HG02870 (cell line): ENCODE measurements at regions not wholly inside any gene's neighbourhood (a gene's known extent, or its start where the extent isn't known, plus 50 kb on each side); places are given as distances from the start of the nearest gene placed in this dataset.

Experiments
- ATAC-seq: cut with Tn5 transposase; IDR thresholded peaks from one replicate; pipeline ENCODE4 v1.9.1; 2021; ENCODE audit warnings: mild to moderate bottlenecking, moderate library complexity; ENCODE audit not compliant: unreplicated experiment

DNA sequence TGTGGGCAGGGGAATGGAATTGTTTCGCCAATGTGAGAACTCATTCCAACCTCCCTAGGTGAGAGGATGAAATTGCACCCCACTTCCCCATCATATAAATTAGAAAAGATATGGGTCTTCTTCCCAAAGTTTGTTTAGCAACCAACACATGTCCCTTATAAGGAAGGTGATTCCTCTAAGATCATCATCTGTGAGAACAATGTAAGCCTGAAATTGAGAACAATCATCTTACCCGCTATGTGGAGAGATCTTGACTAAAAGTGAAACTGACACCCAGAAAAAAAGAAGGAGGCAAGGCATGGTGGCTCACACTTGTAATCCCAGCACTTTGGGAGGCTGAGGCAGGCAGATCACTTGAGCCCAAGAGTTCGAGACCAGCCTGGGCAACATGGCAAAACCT is 173.2 kb upstream of the HMGA2 start:
- no peak for ATAC-seq

- ATAC-seq = no peak
Observed at GRCh38 chr12:65653321-65653720, 171.0 kb upstream of the HMGA2 start.

DNA sequence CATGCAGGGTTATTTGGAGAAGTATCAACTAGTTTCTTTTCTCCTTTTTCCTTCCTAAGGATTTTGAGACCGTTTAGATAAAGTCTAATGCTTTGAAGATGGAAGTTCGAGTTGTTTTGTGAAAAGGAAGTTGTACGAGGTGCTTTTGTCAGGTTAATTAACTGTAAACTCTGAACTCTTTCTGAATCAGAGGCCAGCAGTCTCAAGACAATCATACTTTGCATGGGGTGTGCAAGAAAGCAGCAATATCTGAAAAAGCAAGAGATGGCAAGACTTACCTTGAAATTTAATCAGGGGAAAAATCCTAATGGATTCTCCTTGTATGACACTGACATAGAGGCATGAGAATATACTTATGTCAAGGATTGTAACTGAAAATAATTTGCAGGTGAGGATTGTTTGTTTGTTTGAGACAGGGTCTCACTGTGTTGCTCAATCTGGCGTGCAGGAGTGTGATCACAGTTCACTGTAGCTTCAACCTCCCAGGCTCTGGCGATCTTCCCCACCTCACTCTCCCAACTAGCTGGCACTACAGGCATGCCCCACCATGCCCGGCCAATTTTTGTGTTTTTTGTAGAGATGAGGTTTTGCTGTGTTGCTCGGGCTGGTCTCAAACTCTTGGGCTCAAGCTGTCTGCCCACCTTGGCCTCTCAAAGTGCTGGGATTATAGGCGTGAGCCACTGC is 170.2 kb upstream of the HMGA2 start:
- no peak for ATAC-seq

DNA sequence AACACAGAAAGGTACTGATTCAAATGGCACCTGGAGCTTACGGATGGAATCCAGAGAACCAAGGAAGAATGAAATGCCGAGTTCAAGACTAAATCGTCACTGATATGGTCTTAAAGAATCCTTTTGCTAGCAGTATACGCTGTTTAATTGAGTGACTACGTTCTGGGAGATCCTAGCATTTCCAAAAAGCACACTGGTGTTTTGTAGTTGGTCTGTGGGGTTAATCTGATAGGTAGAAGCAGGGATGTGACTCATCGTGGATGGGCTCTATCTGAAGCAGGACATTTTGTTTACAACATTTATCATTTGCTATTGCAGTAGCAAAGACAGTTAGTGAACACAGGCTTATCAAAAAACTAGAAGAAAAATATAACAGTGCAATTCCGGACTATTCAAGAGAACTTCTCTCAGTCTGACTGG is 169.2 kb upstream of the HMGA2 start:
- no peak for ATAC-seq

DNA sequence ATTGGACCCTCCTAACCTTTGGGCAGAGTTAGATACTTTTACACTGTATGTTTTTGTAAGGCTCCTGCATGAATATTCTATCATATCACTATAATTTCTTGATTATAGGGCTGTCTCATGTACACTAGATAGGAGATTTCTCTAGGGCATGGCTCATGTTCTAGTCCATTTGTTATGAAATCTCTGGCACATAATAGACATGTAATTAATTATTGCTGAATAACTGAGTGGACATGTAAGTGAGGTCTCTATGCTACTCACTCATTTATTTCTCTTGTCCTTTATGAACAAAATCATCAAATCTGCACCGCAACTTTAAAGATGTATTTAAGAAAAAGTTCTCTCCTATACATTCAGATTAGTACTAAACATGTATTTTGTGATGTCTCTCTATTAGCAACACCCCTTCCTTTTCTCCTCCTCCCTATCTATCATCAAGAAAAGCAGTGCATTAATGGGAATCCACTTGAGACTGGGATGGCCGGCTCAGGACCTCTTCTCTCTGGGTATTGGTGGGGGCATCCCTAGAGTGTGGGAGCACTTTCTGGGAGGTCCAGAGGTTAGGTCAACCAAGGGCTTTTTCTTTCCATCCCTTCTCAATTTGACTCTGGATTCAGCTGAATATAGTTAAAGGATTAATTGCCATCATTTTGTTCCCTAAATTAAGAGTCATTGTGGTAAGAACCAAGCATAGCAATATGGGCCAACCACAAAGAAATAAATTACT is 168.0 kb upstream of the HMGA2 start:
- no peak for ATAC-seq

DNA sequence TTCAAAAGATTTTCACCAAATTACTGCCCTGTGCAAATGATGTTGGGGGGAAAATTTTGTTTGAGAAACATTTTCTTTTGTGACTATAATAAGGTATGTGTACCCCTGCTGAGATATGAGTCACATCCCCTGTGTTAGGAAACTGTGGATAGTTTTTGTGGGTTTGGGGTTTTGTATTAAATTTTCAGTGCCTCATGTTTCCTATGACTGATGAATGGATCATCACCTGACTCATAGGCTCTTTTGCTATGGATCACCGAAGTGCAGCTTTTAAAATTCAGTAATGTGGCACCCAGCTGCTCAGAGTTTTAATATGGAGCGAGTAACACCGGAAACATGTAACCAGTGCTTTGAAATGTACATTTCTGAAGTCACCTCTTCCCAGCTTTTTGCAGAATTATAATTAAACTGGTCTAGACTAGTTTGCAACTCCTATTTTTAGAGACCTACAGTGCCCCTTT is 167.4 kb upstream of the HMGA2 start:
- no peak for ATAC-seq

DNA sequence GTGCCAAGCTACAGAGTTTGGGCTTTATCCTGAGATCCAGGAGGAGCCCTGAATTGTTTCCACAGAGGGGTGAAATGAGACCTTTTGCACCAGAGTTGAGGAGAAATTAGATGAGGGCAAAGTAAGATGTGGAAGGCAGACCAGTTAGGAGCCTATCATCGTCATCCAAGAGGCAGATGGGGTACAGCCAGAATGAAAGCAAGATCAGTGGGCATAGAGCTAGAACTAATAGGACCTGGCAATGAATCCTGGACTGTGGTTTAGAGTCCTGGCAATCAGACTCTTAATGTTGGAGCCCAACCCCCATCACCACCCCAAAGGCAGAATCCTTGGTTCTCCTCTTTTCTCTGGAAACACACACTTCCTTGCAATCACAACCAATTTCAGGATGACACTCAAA is 166.6 kb upstream of the HMGA2 start:
- no peak for ATAC-seq

- no peak for ATAC-seq
Observed at GRCh38 chr12:65658360-65658759, 165.9 kb upstream of the HMGA2 start.

DNA sequence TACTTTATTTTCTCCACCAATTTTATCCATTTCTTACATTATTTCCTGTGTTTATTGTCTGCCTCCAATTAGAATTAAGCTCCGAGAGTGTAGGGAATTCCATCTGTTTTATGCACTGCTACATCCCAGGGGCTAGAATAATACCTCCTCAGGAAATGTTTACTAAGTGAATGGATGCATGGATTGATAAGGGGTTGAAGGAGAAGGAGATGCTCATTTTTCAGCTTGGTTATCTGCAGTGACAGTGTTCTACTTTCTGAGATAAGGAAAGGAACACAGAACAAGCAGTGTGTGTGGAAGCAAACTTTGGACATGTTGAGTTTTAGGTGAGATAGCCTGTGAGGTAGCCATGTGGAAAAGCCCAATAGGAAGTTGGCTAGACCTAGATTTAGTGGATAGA is 164.6 kb upstream of the HMGA2 start:
- ATAC-seq = no peak

GRCh38 chr12:65660096-65660495 is 164.2 kb upstream of the HMGA2 start:
- ATAC-seq = no peak

- ATAC-seq = no peak
Observed at GRCh38 chr12:65660836-65661235, 163.4 kb upstream of the HMGA2 start.

DNA sequence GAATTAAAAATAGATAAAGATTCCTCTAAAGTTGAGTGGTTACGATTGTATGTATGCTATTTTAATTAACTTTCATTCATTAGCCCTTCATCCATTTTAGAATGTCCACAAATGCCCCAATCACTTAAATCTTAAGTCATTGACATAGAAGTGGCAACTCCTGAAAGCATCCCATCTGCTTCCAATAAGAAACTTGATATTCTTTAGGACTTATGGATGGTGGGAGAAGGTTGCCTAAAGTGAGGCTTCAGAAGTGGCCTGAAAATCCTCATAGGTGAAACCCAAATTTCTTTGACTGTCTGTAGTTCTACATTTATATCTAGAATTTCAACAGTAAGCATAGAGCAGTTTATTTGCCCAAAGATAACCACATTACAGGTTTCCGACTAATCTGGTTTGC is 161.7 kb upstream of the HMGA2 start:
- ATAC-seq = no peak

DNA sequence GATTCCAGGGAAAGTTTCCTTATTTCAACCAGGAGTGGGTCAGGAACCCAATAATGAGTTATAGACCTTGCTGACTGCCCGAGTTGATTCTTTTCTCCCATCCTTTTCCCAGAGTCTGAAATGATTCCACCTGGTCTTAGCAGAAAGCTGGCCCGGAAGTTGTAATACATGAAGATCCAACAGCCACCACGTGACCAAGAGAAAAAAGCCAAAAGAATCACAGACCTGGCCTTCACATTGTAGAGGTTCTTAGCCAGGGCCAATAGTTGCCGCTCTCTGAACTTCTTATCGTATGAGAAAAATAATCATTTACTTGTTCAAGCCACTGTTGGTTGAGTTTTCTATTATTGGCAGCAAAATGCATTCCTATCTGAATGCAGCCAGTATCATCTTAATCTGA is 161.2 kb upstream of the HMGA2 start:
- ATAC-seq = no peak

GRCh38 chr12:65663648-65664047 is 160.6 kb upstream of the HMGA2 start:
- no peak for ATAC-seq

GRCh38 chr12:65664715-65665250 is 159.5 kb upstream of the HMGA2 start:
- ATAC-seq = no peak

DNA sequence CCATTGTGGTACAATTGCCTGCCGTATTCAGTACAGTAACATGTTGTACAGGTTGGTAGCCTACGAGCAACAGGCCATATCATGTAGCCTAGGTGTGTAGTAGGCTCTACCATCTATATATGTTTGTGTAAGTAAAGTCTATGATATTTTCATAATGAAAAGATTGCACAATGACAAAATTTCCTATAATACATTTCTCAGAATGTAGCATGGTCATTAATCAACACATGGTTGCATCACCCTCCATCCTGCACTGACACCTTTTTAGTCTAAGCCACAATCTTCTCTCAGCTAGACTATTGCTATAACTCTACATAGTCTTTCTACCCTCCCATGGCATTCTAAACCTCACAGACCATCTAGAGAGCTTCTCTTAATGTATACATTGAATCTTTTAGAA is 158.5 kb upstream of the HMGA2 start:
- ATAC-seq = no peak

- ATAC-seq = no peak
Observed at GRCh38 chr12:65666876-65667275, 157.4 kb upstream of the HMGA2 start.

GRCh38 chr12:65667932-65668331 is 156.4 kb upstream of the HMGA2 start:
- no peak for ATAC-seq

- no peak for ATAC-seq
Observed at GRCh38 chr12:65668981-65669695, 155.1 kb upstream of the HMGA2 start.

GRCh38 chr12:65670775-65671174 is 153.5 kb upstream of the HMGA2 start:
- no peak for ATAC-seq

DNA sequence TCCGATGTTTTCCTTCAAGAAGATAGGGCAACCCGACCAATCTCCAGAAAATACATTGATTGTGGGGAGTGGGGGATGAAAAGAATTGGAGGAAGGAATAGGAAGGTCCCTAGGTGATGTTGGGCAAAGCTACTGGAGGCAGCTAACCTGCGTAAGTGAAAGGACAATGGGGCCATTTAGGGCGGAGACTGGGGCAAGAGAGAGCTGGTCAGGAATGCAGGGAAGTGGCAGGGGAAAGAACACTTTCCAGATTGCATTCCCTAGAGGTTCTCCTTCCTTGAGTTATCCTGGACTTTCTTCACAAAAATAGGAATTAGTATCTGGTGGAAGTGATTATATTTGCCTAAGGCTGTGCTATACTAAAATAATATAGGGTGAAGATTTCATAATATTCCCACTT is 151.8 kb upstream of the HMGA2 start:
- no peak for ATAC-seq
